H9 (cell line): ENCODE measurements at regions not wholly inside any gene's neighbourhood (a gene's known extent, or its start where the extent isn't known, plus 50 kb on each side); places are given as distances from the start of the nearest gene placed in this dataset.

Experiments used
- DNase-seq: peaks from one replicate; pipeline ENCODE4 v3.0.0-alpha.2; 2017
- H2AFZ ChIP-seq: one replicate; pipeline ENCODE4 v1.6.1; 2013; ENCODE audit warnings: mild to moderate bottlenecking, low read length, control low read depth, moderate library complexity
- H2AK5ac ChIP-seq: 2 replicates; pipeline ENCODE4 v1.6.1; 2013; ENCODE audit warnings: low read length, control low read depth, mixed read lengths; ENCODE audit not compliant: insufficient read length
- H2BK120ac ChIP-seq: one replicate; pipeline ENCODE4 v1.6.1; 2013; ENCODE audit warnings: low read depth, mild to moderate bottlenecking, low read length, control low read depth, inconsistent platforms; ENCODE audit not compliant: poor library complexity, severe bottlenecking
- H2BK12ac ChIP-seq: 2 replicates; pipeline ENCODE4 v1.6.1; 2013; ENCODE audit warnings: low read length, control low read depth, mixed read lengths, low read depth; ENCODE audit not compliant: insufficient read length
- H2BK15ac ChIP-seq: 2 replicates; pipeline ENCODE4 v1.6.1; 2013; ENCODE audit warnings: low read depth, low read length, control low read depth
- H2BK20ac ChIP-seq: one replicate; pipeline ENCODE4 v1.6.1; 2013; ENCODE audit warnings: low read depth, mild to moderate bottlenecking, low read length, control low read depth, inconsistent platforms; ENCODE audit not compliant: poor library complexity, severe bottlenecking
- H2BK5ac ChIP-seq: 2 replicates; pipeline ENCODE4 v1.6.1; 2013; ENCODE audit warnings: low read length, control low read depth, mixed read lengths; ENCODE audit not compliant: insufficient read length
- H3K14ac ChIP-seq: 2 replicates; pipeline ENCODE4 v1.6.1; 2013; ENCODE audit warnings: low read length, control low read depth; ENCODE audit not compliant: insufficient read depth
- H3K18ac ChIP-seq: 2 replicates; pipeline ENCODE4 v1.6.1; 2013; ENCODE audit warnings: low read depth, mild to moderate bottlenecking, mixed read lengths, low read length, control low read depth; ENCODE audit not compliant: insufficient read length
- H3K23ac ChIP-seq: 2 replicates; pipeline ENCODE4 v1.6.1; 2013; ENCODE audit warnings: low read length, control low read depth, mixed read lengths, low read depth; ENCODE audit not compliant: insufficient read length
- H3K23me2 ChIP-seq: 2 replicates; pipeline ENCODE4 v1.6.1; 2013; ENCODE audit warnings: low read depth, mild to moderate bottlenecking, mixed read lengths, low read length, control low read depth; ENCODE audit not compliant: insufficient read length, poor library complexity, severe bottlenecking
- H3K27ac ChIP-seq: 2 replicates; pipeline ENCODE4 v1.5.1; 2013; ENCODE audit warnings: low read length, control low read depth, mixed read lengths, low read depth; ENCODE audit not compliant: insufficient read length
- H3K27me3 ChIP-seq: 2 replicates; pipeline ENCODE4 v1.6.1; 2013; ENCODE audit warnings: low read length, control low read depth, inconsistent platforms; ENCODE audit not compliant: insufficient read depth
- H3K4ac ChIP-seq: 2 replicates; pipeline ENCODE4 v1.6.1; 2013; ENCODE audit warnings: low read depth, mild to moderate bottlenecking, control low read depth, inconsistent platforms, low read length, moderate library complexity
- H3K4me1 ChIP-seq: 2 replicates; pipeline ENCODE4 v1.6.1; 2013; ENCODE audit warnings: low read length, control low read depth, inconsistent platforms; ENCODE audit not compliant: insufficient read depth
- H3K4me2 ChIP-seq: 2 replicates; pipeline ENCODE4 v1.6.1; 2013; ENCODE audit warnings: low read length, control low read depth, mixed read lengths; ENCODE audit not compliant: insufficient read length, insufficient read depth
- H3K56ac ChIP-seq: 2 replicates; pipeline ENCODE4 v1.6.1; 2013; ENCODE audit warnings: low read depth, mild to moderate bottlenecking, mixed read lengths, low read length, control low read depth; ENCODE audit not compliant: insufficient read length
- H3K79me1 ChIP-seq: 2 replicates; pipeline ENCODE4 v1.6.1; 2013; ENCODE audit warnings: low read depth, mild to moderate bottlenecking, moderate library complexity, low read length, control low read depth, inconsistent platforms; ENCODE audit not compliant: insufficient read depth, poor library complexity, severe bottlenecking
- H3K79me2 ChIP-seq: 2 replicates; pipeline ENCODE4 v1.6.1; 2013; ENCODE audit warnings: low read length, control low read depth, inconsistent platforms; ENCODE audit not compliant: insufficient read depth
- H3K9ac ChIP-seq: 2 replicates; pipeline ENCODE4 v1.6.1; 2013; ENCODE audit warnings: low read length, control low read depth, mixed read lengths; ENCODE audit not compliant: insufficient read length; ENCODE audit errors: extremely low read depth
- H3K9me3 ChIP-seq: one replicate; pipeline ENCODE4 v1.6.1; 2013; ENCODE audit warnings: low read depth, low read length, inconsistent platforms; ENCODE audit not compliant: control insufficient read depth
- H3T11ph ChIP-seq: one replicate; pipeline ENCODE4 v1.6.1; 2013; ENCODE audit warnings: mild to moderate bottlenecking, low read length, control low read depth, inconsistent platforms
- H4K20me1 ChIP-seq: one replicate; pipeline ENCODE4 v1.6.1; 2013; ENCODE audit not compliant: control insufficient read depth, insufficient read length, insufficient read depth
- H4K5ac ChIP-seq: 2 replicates; pipeline ENCODE4 v1.6.1; 2013; ENCODE audit warnings: low read depth, mild to moderate bottlenecking, mixed read lengths, low read length, control low read depth; ENCODE audit not compliant: insufficient read length
- H4K8ac ChIP-seq: replicated peaks from 2 replicates; pipeline ENCODE4 v1.6.1; 2013; ENCODE audit warnings: low read length, control low read depth, mixed read lengths, low read depth; ENCODE audit not compliant: insufficient read length
- H4K91ac ChIP-seq: 2 replicates; pipeline ENCODE4 v1.6.1; 2013; ENCODE audit warnings: low read depth, mild to moderate bottlenecking, moderate library complexity, mixed read lengths, low read length, control low read depth; ENCODE audit not compliant: insufficient read length
- H3K27ac Mint-ChIP-seq, 3 experiments: 2 replicates in 2 of 3; 3 replicates in 1 of 3; pipeline ENCODE4 v1.8.0; 2020 to 2021; ENCODE audit warnings: mixed read lengths in 3 of 3, mild to moderate bottlenecking in 1 of 3, moderate library complexity in 1 of 3
- H3K27me3 Mint-ChIP-seq: 2 replicates; pipeline ENCODE4 v1.8.0; 2021; ENCODE audit warnings: low read depth, mild to moderate bottlenecking, moderate library complexity, mixed read lengths
- H3K36me3 Mint-ChIP-seq, 3 experiments: 2 replicates in 2 of 3; 3 replicates in 1 of 3; pipeline ENCODE4 v1.8.0; 2020 to 2021; ENCODE audit warnings: low read depth in 3 of 3, mixed read lengths in 3 of 3; ENCODE audit not compliant: insufficient read depth in 1 of 3
- H3K4me1 Mint-ChIP-seq, 2 experiments: 2 replicates each; pipeline ENCODE4 v1.8.0; 2020; ENCODE audit warnings: mixed read lengths in 2 of 2
- H3K4me3 Mint-ChIP-seq, 2 experiments: 2 replicates in 1 of 2; 3 replicates in 1 of 2; pipeline ENCODE4 v1.8.0; 2020 to 2021; ENCODE audit warnings: mild to moderate bottlenecking in 2 of 2, mixed read lengths in 2 of 2, moderate library complexity in 1 of 2
- H3K9me3 Mint-ChIP-seq, 2 experiments: 2 replicates in 1 of 2; 3 replicates in 1 of 2; pipeline ENCODE4 v1.8.0; 2020; ENCODE audit warnings: mild to moderate bottlenecking in 2 of 2, mixed read lengths in 2 of 2, moderate library complexity in 1 of 2
- CTCF ChIP-seq: fragments of 200-600 bp; sonication (generic); conservative IDR thresholded peaks from 3 replicates; pipeline ENCODE4 v1.8.0; 2021; ENCODE audit warnings: antibody characterized with exemption, mild to moderate bottlenecking
- WGBS: extraction: QIAGEN DNeasy Blood & Tissue Kit; methylation state at CpG from one replicate; pipeline ENCODE4 v1.1.7; 2013; ENCODE audit warnings: missing lambda C conversion rate, low lambda C conversion rate, mixed read lengths; ENCODE audit not compliant: insufficient read length; ENCODE audit errors: extremely low coverage; 5-methylcytosine and 5-hydroxymethylcytosine counted together

- no peaks in the 10 kb centered on the region for H3K36me3 Mint-ChIP-seq
- no peak overlapping the region for H2BK12ac ChIP-seq
- no peaks in the 10 kb centered on the region for H3K9me3 ChIP-seq
- no peak for TF ChIP-seq CTCF
- no peak overlapping the region for H3T11ph ChIP-seq
- H3K56ac ChIP-seq, result no peak overlapping the region
- no peak for DNase-seq
- H3K27ac Mint-ChIP-seq, result no peak overlapping the region
- no peak overlapping the region for H3K23ac ChIP-seq
- H4K5ac ChIP-seq, result no peak overlapping the region
- no peaks in the 10 kb centered on the region for H4K20me1 ChIP-seq
- no peak overlapping the region for H2BK120ac ChIP-seq
- no peak overlapping the region for H3K27ac ChIP-seq
- no peak overlapping the region for H3K4me2 ChIP-seq
- no peak overlapping the region for H3K14ac ChIP-seq
- H3K9ac ChIP-seq, result no peak overlapping the region
- no peaks in the 10 kb centered on the region for H3K23me2 ChIP-seq
- no peak overlapping the region for H2AFZ ChIP-seq
- no peak overlapping the region for H3K4me3 Mint-ChIP-seq
- H2BK15ac ChIP-seq, result no peak overlapping the region
- H4K8ac ChIP-seq, result no peak overlapping the region
- H3K79me1 ChIP-seq, result no peaks in the 10 kb centered on the region
- H3K9me3 Mint-ChIP-seq, result peaks cover 2% of the 10 kb centered on the region in 2 experiments; a peak in 1 of 5 replicates
- no peak overlapping the region for H3K18ac ChIP-seq
- no peak overlapping the region for H2AK5ac ChIP-seq
- peaks cover 9 to 14% of the 10 kb centered on the region in 2 experiments for H3K4me1 Mint-ChIP-seq
- H3K4ac ChIP-seq, result no peak overlapping the region
- H3K79me2 ChIP-seq, result no peaks in the 10 kb centered on the region
- no peak overlapping the region for H4K91ac ChIP-seq
- no CpG with 5 or more reads among the region's 4 CpGs for WGBS
- H3K27me3 Mint-ChIP-seq, result peaks cover 2% of the 10 kb centered on the region
- H3K27me3 ChIP-seq, result no peaks in the 10 kb centered on the region
- H3K4me1 ChIP-seq, result no peaks in the 10 kb centered on the region
- H2BK5ac ChIP-seq, result no peak overlapping the region
- peak overlapping the region; percentile 60 for H2BK20ac ChIP-seq
These were observed 1398.8 kb downstream of the TBC1D22A start for GRCh38 chr22:48161298-48161697.
